CD14-positive monocyte (primary cell): ENCODE measurements at regions not wholly inside any gene's neighbourhood (a gene's known extent, or its start where the extent isn't known, plus 50 kb on each side); places are given as distances from the start of the nearest gene placed in this dataset.

ENCODE experiments used
- DNase-seq, 3 donors: peaks; one replicate each; pipeline ENCODE4 v3.0.0-alpha.2; 2011 to 2022
- H2AFZ ChIP-seq: 2 replicates; pipeline ENCODE4 v1.6.0; 2012; ENCODE audit warnings: mild to moderate bottlenecking, low read depth, low read length, inconsistent platforms; ENCODE audit not compliant: insufficient read depth, poor library complexity, severe bottlenecking
- H3K27ac ChIP-seq, 2 donors: 1 replicate in 1 of 2; 2 replicates in 1 of 2; pipeline ENCODE4 v1.5.1; 2012 to 2013; ENCODE audit warnings: low read length in 2 of 2, control low read depth in 1 of 2, inconsistent platforms in 1 of 2, low read depth in 1 of 2, mild to moderate bottlenecking in 1 of 2
- H3K27me3 ChIP-seq, 2 donors: one replicate each; pipeline versions ENCODE4 v1.6.0 to v1.6.1; 2011 to 2013; ENCODE audit warnings: low read length in 2 of 2; ENCODE audit not compliant: control insufficient read depth in 2 of 2, insufficient read depth in 2 of 2
- H3K36me3 ChIP-seq, 2 donors: replicated peaks in 1 of 2; 1 replicate in 1 of 2; 2 replicates in 1 of 2; pipeline versions ENCODE4 v1.5.1 to v1.6.1; 2012 to 2013; ENCODE audit warnings: low read length in 2 of 2, control low read depth in 1 of 2, inconsistent platforms in 1 of 2, mild to moderate bottlenecking in 1 of 2; ENCODE audit not compliant: insufficient read depth in 2 of 2, control insufficient read depth in 1 of 2
- H3K4me1 ChIP-seq, 2 donors: 1 replicate in 1 of 2; 2 replicates in 1 of 2; pipeline versions ENCODE4 v1.5.1 to v1.6.1; 2012 to 2013; ENCODE audit warnings: low read length in 2 of 2, control low read depth in 1 of 2, inconsistent platforms in 1 of 2, mild to moderate bottlenecking in 1 of 2, moderate library complexity in 1 of 2; ENCODE audit not compliant: insufficient read depth in 2 of 2, control insufficient read depth in 1 of 2
- H3K4me2 ChIP-seq: replicated peaks from 2 replicates; pipeline ENCODE3; 2012; ENCODE audit warnings: low read length, moderate library complexity, mild to moderate bottlenecking; ENCODE audit not compliant: poor library complexity, severe bottlenecking; ENCODE audit errors: extremely low read depth
- H3K4me3 ChIP-seq, 3 experiments: fragments of 200-600 bp in 1 of 3; sonication (generic) in 1 of 3; replicated peaks in 1 of 3; 1 replicate in 2 of 3; 2 replicates in 1 of 3; pipeline ENCODE4 v1.5.1; 2011 to 2013; ENCODE audit warnings: low read length in 3 of 3, mild to moderate bottlenecking in 3 of 3, control low read depth in 2 of 3, low read depth in 2 of 3, inconsistent platforms in 1 of 3, moderate library complexity in 1 of 3
- H3K79me2 ChIP-seq: 2 replicates; pipeline ENCODE4 v1.6.0; 2012; ENCODE audit warnings: mild to moderate bottlenecking, control low read depth, inconsistent platforms, low read length, moderate library complexity; ENCODE audit not compliant: insufficient read depth
- H3K9ac ChIP-seq: 2 replicates; pipeline ENCODE4 v1.6.0; 2017; ENCODE audit warnings: low read length, mild to moderate bottlenecking; ENCODE audit not compliant: insufficient read depth, poor library complexity, severe bottlenecking
- H3K9me3 ChIP-seq, 2 donors: replicated peaks in 1 of 2; 1 replicate in 1 of 2; 2 replicates in 1 of 2; pipeline versions ENCODE4 v1.5.1 to v1.6.1; 2012 to 2013; ENCODE audit warnings: low read length in 2 of 2, control low read depth in 1 of 2; ENCODE audit not compliant: control insufficient read depth in 1 of 2, insufficient read depth in 1 of 2
- H4K20me1 ChIP-seq: 2 replicates; pipeline ENCODE4 v1.6.0; 2012; ENCODE audit warnings: mild to moderate bottlenecking, low read length, control low read depth, moderate library complexity; ENCODE audit not compliant: insufficient read depth
- H3K27ac Mint-ChIP-seq, 7 donors: one replicate each; pipeline ENCODE4 v1.8.0; 2020; ENCODE audit warnings: mild to moderate bottlenecking in 7 of 7, mixed read lengths in 7 of 7, moderate library complexity in 6 of 7, inconsistent platforms in 2 of 7
- H3K27me3 Mint-ChIP-seq, 3 donors: one replicate each; pipeline ENCODE4 v1.8.0; 2021 to 2022; ENCODE audit warnings: low read depth in 3 of 3, mild to moderate bottlenecking in 3 of 3, mixed read lengths in 3 of 3, moderate library complexity in 3 of 3, inconsistent platforms in 1 of 3
- H3K36me3 Mint-ChIP-seq, 2 donors: one replicate each; pipeline ENCODE4 v1.8.0; 2020; ENCODE audit warnings: mixed read lengths in 2 of 2, inconsistent platforms in 1 of 2, mild to moderate bottlenecking in 1 of 2
- H3K4me1 Mint-ChIP-seq: one replicate; pipeline ENCODE4 v1.8.0; 2020; ENCODE audit warnings: mild to moderate bottlenecking, mixed read lengths
- H3K4me3 Mint-ChIP-seq, 2 donors: one replicate each; pipeline ENCODE4 v1.8.0; 2020; ENCODE audit warnings: mild to moderate bottlenecking in 2 of 2, mixed read lengths in 2 of 2, moderate library complexity in 1 of 2
- H3K9me3 Mint-ChIP-seq, 7 donors: one replicate each; pipeline ENCODE4 v1.8.0; 2020 to 2022; ENCODE audit warnings: mixed read lengths in 7 of 7, mild to moderate bottlenecking in 6 of 7, moderate library complexity in 6 of 7, inconsistent platforms in 2 of 7
- CTCF ChIP-seq: fragments of 200-600 bp; IDR thresholded peaks from one replicate; pipeline ENCODE4 v1.8.0; 2022; ENCODE audit warnings: antibody characterized with exemption, mild to moderate bottlenecking
- WGBS: methylation state at CpG from one replicate; pipeline ENCODE4 v1.1.5; 2013; ENCODE audit warnings: missing lambda C conversion rate; ENCODE audit not compliant: insufficient coverage; 5-methylcytosine and 5-hydroxymethylcytosine counted together
- intact Hi-C, 2 donors: fragments of 100-400 bp; cut with micrococcal nuclease; formaldehyde crosslinking; loops; one replicate each; pipeline versions ENCODE4 v1.15.0 to v1.15.1; 2023

GRCh38 chr9:16121601-16122286 is 568.9 kb downstream of the CCDC171 start:
- Histone ChIP-seq H3K9me3 (no peaks in the 10 kb centered on the region), H3K4me1 (no peaks in the 10 kb centered on the region), H4K20me1 (no peaks in the 10 kb centered on the region), H3K79me2 (no peaks in the 10 kb centered on the region), H3K27me3 (no peaks in the 10 kb centered on the region), H3K27ac (no peak overlapping the region), H3K9ac (no peak overlapping the region), H3K4me2 (no peak overlapping the region), H3K36me3 (no peaks in the 10 kb centered on the region), H2AFZ (no peak overlapping the region), H3K4me3 (no peak overlapping the region)
- TF ChIP-seq CTCF, result no peak
- 83% methylated on average over 4 of the region's 7 CpGs for WGBS
- no peak for DNase-seq
- intact Hi-C loops, result no loop called here
- peaks cover 0 to 4% (median 3%) of the 10 kb centered on the region in 7 donors for H3K9me3 Mint-ChIP-seq
- H3K27ac Mint-ChIP-seq, result no peak overlapping the region
- no peaks in the 10 kb centered on the region for H3K36me3 Mint-ChIP-seq
- no peaks in the 10 kb centered on the region for H3K27me3 Mint-ChIP-seq
- no peaks in the 10 kb centered on the region for H3K4me1 Mint-ChIP-seq
- H3K4me3 Mint-ChIP-seq, result no peak overlapping the region

- H3K27me3 Mint-ChIP-seq, result peaks cover 0 to 2% (median 0%) of the 10 kb centered on the region in 3 donors
- no peaks in the 10 kb centered on the region for H3K79me2 ChIP-seq
- intact Hi-C loops, result no loop called here
- H3K4me3 ChIP-seq, result no peak overlapping the region
- H3K27me3 ChIP-seq, result no peaks in the 10 kb centered on the region
- H3K9me3 ChIP-seq, result no peaks in the 10 kb centered on the region
- H3K4me3 Mint-ChIP-seq, result no peak overlapping the region
- H3K27ac ChIP-seq, result no peak overlapping the region
- no peaks in the 10 kb centered on the region for H3K36me3 Mint-ChIP-seq
- no peak for DNase-seq
- no peak overlapping the region for H2AFZ ChIP-seq
- no peaks in the 10 kb centered on the region for H3K4me1 ChIP-seq
- H3K36me3 ChIP-seq, result no peaks in the 10 kb centered on the region
- no peak overlapping the region for H3K4me2 ChIP-seq
- WGBS, result 90% methylated on average over 1 of the region's 2 CpGs
- peaks cover 0 to 9% (median 3%) of the 10 kb centered on the region in 7 donors for H3K9me3 Mint-ChIP-seq
- no peak overlapping the region for H3K27ac Mint-ChIP-seq
- H4K20me1 ChIP-seq, result no peaks in the 10 kb centered on the region
- no peaks in the 10 kb centered on the region for H3K4me1 Mint-ChIP-seq
- TF ChIP-seq CTCF, result no peak
- H3K9ac ChIP-seq, result no peak overlapping the region
Measured at GRCh38 chr9:16125629-16126028, 572.8 kb downstream of the CCDC171 start.
